GM12891 (cell line): ENCODE measurements at regions not wholly inside any gene's neighbourhood (a gene's known extent, or its start where the extent isn't known, plus 50 kb on each side); places are given as distances from the start of the nearest gene placed in this dataset.

ENCODE experiments used
- POLR2A ChIP-seq: IDR thresholded peaks from 2 replicates; pipeline ENCODE4 v1.6.1; 2011; ENCODE audit warnings: low read depth, low read length, control low read depth
- POLR2AphosphoS5 ChIP-seq: IDR thresholded peaks from 2 replicates; pipeline ENCODE4 v1.6.1; 2011; ENCODE audit warnings: low read depth, low read length, control low read depth
- TAF1 ChIP-seq: IDR thresholded peaks from 2 replicates; pipeline ENCODE4 v1.6.1; 2011; ENCODE audit warnings: low read depth, low read length, control low read depth

- TF ChIP-seq POLR2A (no peak), TAF1 (no peak), POLR2AphosphoS5 (no peak)
Measured at GRCh38 chr18:39959839-39960238, 1995.2 kb upstream of the PIK3C3 start.
